Subcutaneous abdominal adipose tissue (tissue), 5 donors: ENCODE measurements at regions not wholly inside any gene's neighbourhood (a gene's known extent, or its start where the extent isn't known, plus 50 kb on each side); places are given as distances from the start of the nearest gene placed in this dataset.
"Not testable (repeated sequence)": the region's sequence is repeated elsewhere in the genome, so short reads cannot be mapped to it uniquely, and the experiment has no call there.

Source experiments
- H3K27ac ChIP-seq: one replicate; pipeline ENCODE4 v1.7.0; 2013; ENCODE audit warnings: low read depth, mild to moderate bottlenecking, inconsistent platforms, low read length, moderate library complexity
- H3K27me3 ChIP-seq, 5 donors: one replicate each; pipeline ENCODE4 v1.7.0; 2013; ENCODE audit warnings: low read length in 5 of 5, inconsistent platforms in 1 of 5; ENCODE audit not compliant: control insufficient read depth in 5 of 5, insufficient read depth in 4 of 5
- H3K36me3 ChIP-seq, 5 donors: one replicate each; pipeline ENCODE4 v1.7.0; 2013; ENCODE audit warnings: low read length in 5 of 5; ENCODE audit not compliant: control insufficient read depth in 5 of 5, insufficient read depth in 5 of 5
- H3K4me1 ChIP-seq, 5 donors: one replicate each; pipeline ENCODE4 v1.7.0; 2013; ENCODE audit warnings: low read length in 5 of 5, mild to moderate bottlenecking in 3 of 5, moderate library complexity in 1 of 5; ENCODE audit not compliant: control insufficient read depth in 5 of 5, insufficient read depth in 5 of 5
- H3K4me3 ChIP-seq, 5 donors: one replicate each; pipeline ENCODE4 v1.7.0; 2013; ENCODE audit warnings: low read length in 5 of 5, low read depth in 1 of 5
- H3K9ac ChIP-seq, 5 donors: one replicate each; pipeline ENCODE4 v1.7.0; 2013; ENCODE audit warnings: low read length in 5 of 5, mild to moderate bottlenecking in 4 of 5, moderate library complexity in 3 of 5
- H3K9me3 ChIP-seq, 5 donors: one replicate each; pipeline ENCODE4 v1.7.0; 2013; ENCODE audit warnings: low read length in 5 of 5; ENCODE audit not compliant: control insufficient read depth in 5 of 5
- donor health status: healthy.
- donor health status: healthy.
- donor health status: healthy.
- donor health status: healthy.
- donor health status: healthy.

DNA sequence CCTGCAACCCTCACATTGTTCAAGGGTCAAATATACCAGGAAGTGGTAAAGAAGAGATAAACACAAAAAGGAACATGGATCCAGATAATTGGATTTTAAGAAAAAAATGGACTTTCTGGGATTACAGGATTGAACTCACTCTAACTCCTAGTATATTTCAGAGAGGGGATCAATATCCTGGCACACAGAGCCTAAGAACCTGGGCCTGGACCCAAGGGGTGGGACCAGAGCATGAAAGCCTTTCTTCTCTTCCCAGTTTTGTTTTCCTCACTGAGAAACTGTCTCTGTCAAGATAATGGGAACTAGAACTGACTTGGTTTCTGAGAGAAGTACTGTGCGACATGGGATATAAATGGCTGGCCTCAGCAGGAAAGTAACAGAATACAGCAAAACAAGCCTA, 422.8 kb upstream of the STXBP6 start:
- Histone ChIP-seq H3K36me3 (no peaks in the 10 kb centered on the region), H3K9ac (no peak overlapping the region), H3K27me3 (no peaks in the 10 kb centered on the region), H3K27ac (no peak overlapping the region), H3K4me3 (no peak overlapping the region), H3K4me1 (no peaks in the 10 kb centered on the region), H3K9me3 (peaks cover 0 to 4% (median 0%) of the 10 kb centered on the region in 5 donors)

DNA sequence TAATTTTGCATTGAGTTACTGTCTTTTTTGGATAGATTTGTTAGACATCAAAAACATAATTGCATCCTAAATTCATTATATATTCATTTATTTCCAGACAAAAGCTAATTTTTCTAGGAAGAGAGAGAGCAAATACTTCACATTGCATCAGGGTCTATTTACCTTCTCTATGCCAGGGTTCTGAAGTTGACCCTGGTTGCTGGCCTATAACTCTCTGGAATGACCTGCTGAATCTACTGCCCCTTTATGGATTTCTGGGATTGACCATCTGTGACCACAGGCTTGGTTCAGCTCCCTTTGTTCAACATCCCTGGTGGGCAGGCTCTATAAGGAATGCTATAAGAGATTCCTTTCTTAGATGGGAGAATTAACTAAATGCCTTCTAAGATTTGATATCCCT, 414.8 kb upstream of the STXBP6 start:
- Histone ChIP-seq H3K4me3 (no peak overlapping the region), H3K4me1 (no peaks in the 10 kb centered on the region), H3K9ac (no peak overlapping the region), H3K36me3 (no peaks in the 10 kb centered on the region), H3K9me3 (peaks cover 0 to 5% (median 2%) of the 10 kb centered on the region in 5 donors), H3K27ac (no peak overlapping the region), H3K27me3 (no peaks in the 10 kb centered on the region)

DNA sequence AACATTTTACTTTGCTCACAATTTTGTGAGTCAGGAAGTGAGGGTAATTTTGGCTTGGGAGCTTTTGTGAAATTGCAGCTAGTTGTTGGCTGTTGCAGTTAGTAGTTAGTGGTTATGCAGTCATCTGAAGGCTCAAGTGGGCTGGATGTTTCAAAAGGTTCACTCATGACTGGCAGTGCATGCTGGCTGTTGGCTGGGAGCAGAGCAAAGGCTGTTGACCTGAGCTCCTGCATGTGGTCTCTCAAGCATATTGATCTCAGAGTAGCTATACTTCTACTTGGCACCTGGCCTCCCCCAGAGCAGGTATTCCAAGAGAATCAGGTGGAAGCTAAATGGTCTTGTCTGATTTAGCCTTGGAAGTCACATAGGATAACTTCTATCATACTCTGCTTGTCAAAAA, 414.1 kb upstream of the STXBP6 start:
- Histone ChIP-seq H3K27ac (no peak overlapping the region), H3K4me1 (no peaks in the 10 kb centered on the region), H3K27me3 (no peaks in the 10 kb centered on the region), H3K36me3 (no peaks in the 10 kb centered on the region), H3K9ac (no peak overlapping the region), H3K4me3 (no peak overlapping the region), H3K9me3 (peaks cover 0 to 5% (median 2%) of the 10 kb centered on the region in 5 donors)

DNA sequence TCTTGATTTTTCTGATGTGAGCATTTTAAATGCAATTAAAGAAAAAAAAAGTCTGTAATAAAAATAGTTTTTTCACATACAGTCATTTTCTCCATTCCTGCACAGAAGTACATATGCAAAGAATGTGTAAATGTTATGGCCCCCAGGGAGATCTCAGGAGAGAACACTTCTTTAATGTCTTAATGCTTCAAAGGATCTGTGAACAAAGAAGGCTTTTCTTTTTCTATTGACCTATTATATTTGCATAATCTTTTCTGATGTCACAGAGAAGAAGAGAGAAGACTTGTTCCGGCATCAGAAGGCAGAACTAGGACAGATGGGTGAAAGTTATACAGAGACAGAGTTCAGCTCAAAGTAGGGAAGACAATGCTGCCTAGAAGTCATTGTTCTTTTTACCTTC, 413.5 kb upstream of the STXBP6 start:
- H3K27me3 ChIP-seq, result no peaks in the 10 kb centered on the region
- no peak overlapping the region for H3K27ac ChIP-seq
- peaks cover 0 to 5% (median 2%) of the 10 kb centered on the region in 5 donors for H3K9me3 ChIP-seq
- no peak overlapping the region for H3K9ac ChIP-seq
- no peaks in the 10 kb centered on the region for H3K4me1 ChIP-seq
- H3K36me3 ChIP-seq, result no peaks in the 10 kb centered on the region
- no peak overlapping the region for H3K4me3 ChIP-seq

DNA sequence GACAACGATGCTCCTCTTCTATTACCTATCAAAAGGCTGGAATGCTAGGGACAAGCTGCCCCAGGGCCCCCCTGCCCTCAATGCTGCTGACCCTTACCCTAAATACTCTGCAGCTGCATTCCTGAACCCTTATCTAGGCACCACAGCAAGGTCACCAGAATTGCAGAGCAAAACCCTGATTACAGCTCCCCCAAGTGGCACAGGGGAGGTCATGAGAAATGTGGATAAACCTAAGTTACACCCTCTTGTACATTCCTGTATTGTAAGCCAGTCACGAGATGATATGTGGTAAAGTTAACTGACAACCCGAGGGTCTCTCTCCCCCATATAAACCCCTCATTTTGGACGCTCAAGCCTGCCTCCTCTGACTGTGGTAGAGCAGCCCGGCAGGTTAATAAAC, 411.8 kb upstream of the STXBP6 start:
- H3K9me3 ChIP-seq, result peaks cover 0 to 5% (median 2%) of the 10 kb centered on the region in 5 donors
- H3K27ac ChIP-seq, result no peak overlapping the region
- H3K27me3 ChIP-seq, result no peaks in the 10 kb centered on the region
- H3K4me1 ChIP-seq, result no peaks in the 10 kb centered on the region
- no peak overlapping the region for H3K9ac ChIP-seq
- no peak overlapping the region for H3K4me3 ChIP-seq
- no peaks in the 10 kb centered on the region for H3K36me3 ChIP-seq

DNA sequence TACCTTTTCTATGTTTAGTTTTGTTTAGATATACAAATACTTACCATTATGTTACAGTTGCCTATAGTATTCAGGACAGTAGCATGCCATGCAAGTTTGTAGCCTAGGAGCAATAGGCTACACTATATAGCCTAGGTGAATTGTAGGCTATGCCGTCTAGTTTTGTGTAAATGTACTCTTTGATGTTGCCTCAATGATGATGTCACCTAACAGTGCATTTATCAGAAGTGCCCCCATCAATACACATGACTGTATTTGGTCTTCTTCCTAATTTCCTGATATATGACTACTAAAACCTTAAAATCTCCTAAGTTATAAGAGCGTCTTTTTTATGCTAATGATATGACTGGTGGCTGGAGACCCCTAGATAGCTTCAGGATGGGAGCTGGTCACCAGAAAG, 394.4 kb upstream of the STXBP6 start:
- no peak overlapping the region for H3K9ac ChIP-seq
- H3K36me3 ChIP-seq, result no peaks in the 10 kb centered on the region
- no peak overlapping the region for H3K4me3 ChIP-seq
- H3K9me3 ChIP-seq, result no peaks in the 10 kb centered on the region
- H3K4me1 ChIP-seq, result no peaks in the 10 kb centered on the region
- no peaks in the 10 kb centered on the region for H3K27me3 ChIP-seq
- H3K27ac ChIP-seq, result no peak overlapping the region

DNA sequence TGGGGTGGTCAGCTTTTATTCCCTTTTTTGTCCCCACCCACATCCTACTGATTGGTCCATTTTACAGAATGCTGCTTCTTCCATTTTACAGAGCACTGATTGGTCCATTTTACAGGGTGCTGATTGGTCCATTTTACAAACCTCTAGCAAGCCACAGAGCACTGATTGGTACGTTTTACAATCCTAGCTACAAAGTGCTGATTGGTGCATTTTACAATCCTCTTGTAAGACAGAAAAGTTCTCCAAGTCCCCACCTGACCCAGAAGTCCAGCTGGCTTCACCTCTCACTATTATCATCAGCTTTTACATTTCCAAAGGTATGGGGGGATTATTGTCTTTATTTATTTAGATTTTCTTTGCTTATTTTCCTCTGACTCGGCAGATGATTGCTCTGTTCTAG, 390.4 kb upstream of the STXBP6 start:
- not testable (repeated sequence) for H3K9ac ChIP-seq, H3K27me3 ChIP-seq, H3K4me3 ChIP-seq, H3K9me3 ChIP-seq, H3K27ac ChIP-seq, H3K4me1 ChIP-seq, H3K36me3 ChIP-seq

DNA sequence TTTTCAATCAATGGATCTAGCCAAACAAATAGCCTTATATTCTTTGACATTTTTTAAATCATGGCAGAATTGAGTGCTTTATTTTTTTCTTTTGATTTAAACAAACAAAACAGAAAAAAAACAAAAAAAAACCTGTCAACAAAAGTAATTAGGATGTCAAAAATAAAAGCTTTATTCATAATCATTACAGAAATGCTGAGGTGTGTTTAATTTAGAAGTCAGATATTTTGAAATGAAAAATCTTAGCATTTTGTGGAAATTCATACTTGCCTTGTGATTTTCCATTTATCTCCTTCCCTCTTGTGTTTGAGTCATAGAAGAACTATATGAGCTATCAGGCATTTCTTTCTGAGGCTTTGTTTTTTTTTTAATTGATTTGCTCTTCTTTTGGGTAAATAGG, 387.0 kb upstream of the STXBP6 start:
- H3K27ac ChIP-seq, result no peak overlapping the region
- no peak overlapping the region for H3K4me3 ChIP-seq
- peaks cover 0 to 2% (median 0%) of the 10 kb centered on the region in 5 donors for H3K27me3 ChIP-seq
- no peaks in the 10 kb centered on the region for H3K4me1 ChIP-seq
- H3K36me3 ChIP-seq, result no peaks in the 10 kb centered on the region
- peaks cover 0 to 6% (median 0%) of the 10 kb centered on the region in 5 donors for H3K9me3 ChIP-seq
- no peak overlapping the region for H3K9ac ChIP-seq

DNA sequence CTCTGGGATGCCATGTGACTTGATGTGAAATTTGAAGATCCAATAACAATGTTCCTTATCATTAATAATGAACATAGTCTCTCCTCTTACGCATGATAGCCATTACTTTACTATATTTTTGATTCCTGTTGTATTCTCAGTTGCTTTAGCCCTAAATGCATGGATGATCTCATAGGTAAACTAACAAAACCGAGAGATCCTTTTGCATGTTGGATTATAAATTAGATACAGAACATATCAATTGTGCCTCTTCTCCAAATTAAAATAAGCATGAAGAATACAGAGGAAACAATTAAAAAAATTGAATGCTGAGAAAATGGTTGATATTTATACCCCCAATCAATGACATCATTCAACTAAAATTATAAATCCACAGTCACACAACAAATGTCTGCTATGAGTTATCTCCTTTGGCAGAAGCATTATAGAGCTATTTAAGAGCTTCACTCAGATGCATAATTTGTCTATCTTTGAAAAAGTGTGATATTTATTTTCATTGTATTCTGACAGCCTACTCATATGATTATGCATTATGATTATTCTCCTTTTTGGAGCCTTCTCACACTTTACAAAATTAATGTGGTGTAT, 386.4 kb upstream of the STXBP6 start:
- Histone ChIP-seq H3K4me1 (no peaks in the 10 kb centered on the region), H3K27me3 (peaks cover 0 to 2% (median 0%) of the 10 kb centered on the region in 5 donors), H3K4me3 (no peak overlapping the region), H3K9ac (no peak overlapping the region), H3K36me3 (no peaks in the 10 kb centered on the region), H3K27ac (no peak overlapping the region), H3K9me3 (peaks cover 0 to 6% (median 0%) of the 10 kb centered on the region in 5 donors)

DNA sequence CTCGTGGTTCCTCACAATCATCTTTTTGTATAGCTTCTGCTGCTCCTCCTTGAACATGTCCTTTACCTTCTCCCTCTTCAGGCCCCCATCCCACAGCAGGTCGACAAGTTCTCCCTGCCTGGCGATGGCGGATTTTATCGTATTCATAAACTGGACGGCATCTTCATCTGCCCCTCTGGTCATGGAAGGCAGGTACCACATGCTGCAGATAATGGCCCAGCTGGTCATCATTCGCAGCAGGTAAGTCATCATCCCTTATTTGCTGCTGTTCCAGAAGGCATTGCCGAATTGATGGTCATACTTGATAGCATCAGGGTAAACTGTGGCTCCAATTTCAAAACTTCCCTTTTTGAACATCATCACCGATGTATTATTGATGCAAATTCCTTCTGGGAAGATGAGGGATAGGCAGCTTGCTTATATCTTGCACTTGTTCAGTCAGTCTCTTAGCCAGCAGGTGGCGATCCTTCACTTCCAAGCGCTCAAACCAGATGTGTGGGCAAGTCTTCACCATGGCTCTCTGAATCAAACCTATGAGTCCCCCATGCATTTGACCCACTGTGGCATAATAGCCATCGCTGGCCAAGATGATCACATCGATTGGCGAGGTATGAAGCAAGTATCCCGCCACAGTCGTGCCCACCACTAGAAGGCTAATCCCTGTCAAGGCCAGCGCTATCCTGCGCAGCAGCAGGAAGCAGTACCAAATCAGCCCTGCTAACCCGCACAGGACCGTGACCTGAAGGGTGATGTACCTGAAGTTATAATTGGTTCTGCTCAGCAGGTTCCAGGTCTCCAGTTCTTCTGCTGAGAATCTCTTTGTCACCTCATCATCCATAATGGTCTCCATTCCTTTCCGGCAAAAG, 381.5 kb upstream of the STXBP6 start:
- Histone ChIP-seq H3K36me3 (no peaks in the 10 kb centered on the region), H3K4me3 (no peak overlapping the region), H3K27ac (no peak overlapping the region), H3K27me3 (no peaks in the 10 kb centered on the region), H3K4me1 (no peaks in the 10 kb centered on the region), H3K9ac (no peak overlapping the region), H3K9me3 (peaks cover 0 to 6% (median 0%) of the 10 kb centered on the region in 5 donors)
